Hepatocyte (in vitro differentiated cells): ENCODE measurements at regions not wholly inside any gene's neighbourhood (a gene's known extent, or its start where the extent isn't known, plus 50 kb on each side); places are given as distances from the start of the nearest gene placed in this dataset.

ENCODE experiments used
- EZH2 ChIP-seq: fragments of 200-600 bp; sonication (generic); IDR thresholded peaks from 2 replicates; pipeline ENCODE4 v1.6.1; 2016; ENCODE audit warnings: antibody characterized with exemption, mild to moderate bottlenecking, borderline replicate concordance
- TF ChIP-seq, protein P1 (sequence below): fragments of 200-600 bp; sonication (generic); IDR thresholded peaks from 2 replicates; pipeline ENCODE4 v1.5.1; 2016; ENCODE audit warnings: antibody characterized with exemption, mild to moderate bottlenecking; ENCODE audit not compliant: poor library complexity

DNA sequence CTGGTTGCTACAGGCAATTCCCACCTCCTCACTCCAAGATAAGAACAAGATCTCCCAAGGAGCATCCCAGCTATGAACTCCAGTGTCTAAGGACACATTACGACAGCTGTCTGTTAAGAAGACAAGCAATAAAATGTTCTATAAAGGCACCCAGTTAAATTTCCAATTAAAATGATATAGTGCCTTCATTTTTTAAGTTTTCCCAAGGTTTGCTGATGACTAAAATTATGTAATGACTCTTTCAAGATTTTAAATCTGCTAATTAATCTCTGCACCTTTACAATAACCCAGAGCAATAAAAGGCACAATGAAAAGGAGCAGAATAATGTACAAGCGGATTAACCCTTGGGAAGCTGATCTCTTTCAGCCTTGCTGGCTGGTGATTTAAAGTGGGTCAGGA, 61.6 kb upstream of the REG3G start:
- TF ChIP-seq, protein P1, sequence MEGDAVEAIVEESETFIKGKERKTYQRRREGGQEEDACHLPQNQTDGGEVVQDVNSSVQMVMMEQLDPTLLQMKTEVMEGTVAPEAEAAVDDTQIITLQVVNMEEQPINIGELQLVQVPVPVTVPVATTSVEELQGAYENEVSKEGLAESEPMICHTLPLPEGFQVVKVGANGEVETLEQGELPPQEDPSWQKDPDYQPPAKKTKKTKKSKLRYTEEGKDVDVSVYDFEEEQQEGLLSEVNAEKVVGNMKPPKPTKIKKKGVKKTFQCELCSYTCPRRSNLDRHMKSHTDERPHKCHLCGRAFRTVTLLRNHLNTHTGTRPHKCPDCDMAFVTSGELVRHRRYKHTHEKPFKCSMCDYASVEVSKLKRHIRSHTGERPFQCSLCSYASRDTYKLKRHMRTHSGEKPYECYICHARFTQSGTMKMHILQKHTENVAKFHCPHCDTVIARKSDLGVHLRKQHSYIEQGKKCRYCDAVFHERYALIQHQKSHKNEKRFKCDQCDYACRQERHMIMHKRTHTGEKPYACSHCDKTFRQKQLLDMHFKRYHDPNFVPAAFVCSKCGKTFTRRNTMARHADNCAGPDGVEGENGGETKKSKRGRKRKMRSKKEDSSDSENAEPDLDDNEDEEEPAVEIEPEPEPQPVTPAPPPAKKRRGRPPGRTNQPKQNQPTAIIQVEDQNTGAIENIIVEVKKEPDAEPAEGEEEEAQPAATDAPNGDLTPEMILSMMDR: no peak
- no peak for TF ChIP-seq EZH2
